ENCODE measurements at regions not wholly inside any gene's neighbourhood (a gene's known extent, or its start where the extent isn't known, plus 50 kb on each side); places are given as distances from the start of the nearest gene placed in this dataset.

GRCh38 chr15:93527374-93528050, 438.5 kb upstream of the RGMA start:
- no peak for DNase-seq (ENCODE audit: low read depth, low spot score)
- no peak overlapping the region for H3K4me3 ChIP-seq (ENCODE audit: low read depth, low read length)
- TF ChIP-seq CTCF (IDR thresholded peaks at IDR 0.05; ENCODE audit: low read depth, low read length): no peak
- in situ Hi-C loops (cut with HindIII; ENCODE audit: low sequenced_read_pairs): no loop called here

GRCh38 chr15:93524432-93524831, 435.4 kb upstream of the RGMA start:
- H3K4me3 ChIP-seq (ENCODE audit: low read depth, low read length): no peak overlapping the region
- DNase-seq (ENCODE audit: low read depth, low spot score): no peak
- in situ Hi-C loops (cut with HindIII; ENCODE audit: low sequenced_read_pairs): no loop called here
- TF ChIP-seq CTCF (IDR thresholded peaks at IDR 0.05; ENCODE audit: low read depth, low read length): no peak

GRCh38 chr15:93523481-93523880, 434.5 kb upstream of the RGMA start:
- no peak overlapping the region for H3K4me3 ChIP-seq (ENCODE audit: low read depth, low read length)
- TF ChIP-seq CTCF (IDR thresholded peaks at IDR 0.05; ENCODE audit: low read depth, low read length): no peak
- in situ Hi-C loops (cut with HindIII; ENCODE audit: low sequenced_read_pairs): no loop called here
- peak; percentile 68 for DNase-seq (ENCODE audit: low read depth, low spot score)

- no peak overlapping the region for H3K4me3 ChIP-seq (ENCODE audit: low read depth, low read length)
- in situ Hi-C loops (cut with HindIII; ENCODE audit: low sequenced_read_pairs): no loop called here
- no peak for TF ChIP-seq CTCF (IDR thresholded peaks at IDR 0.05; ENCODE audit: low read depth, low read length)
- no peak for DNase-seq (ENCODE audit: low read depth, low spot score)
These were observed 431.2 kb upstream of the RGMA start for GRCh38 chr15:93520206-93520605.

GRCh38 chr15:93519599-93519998, 430.6 kb upstream of the RGMA start:
- in situ Hi-C loops (cut with HindIII; ENCODE audit: low sequenced_read_pairs): no loop called here
- no peak for TF ChIP-seq CTCF (IDR thresholded peaks at IDR 0.05; ENCODE audit: low read depth, low read length)
- no peak for DNase-seq (ENCODE audit: low read depth, low spot score)
- H3K4me3 ChIP-seq (ENCODE audit: low read depth, low read length): no peak overlapping the region

- TF ChIP-seq CTCF (IDR thresholded peaks at IDR 0.05; ENCODE audit: low read depth, low read length): no peak
- in situ Hi-C loops (cut with HindIII; ENCODE audit: low sequenced_read_pairs): no loop called here
- H3K4me3 ChIP-seq (ENCODE audit: low read depth, low read length): no peak overlapping the region
- no peak for DNase-seq (ENCODE audit: low read depth, low spot score)
These were observed 428.2 kb upstream of the RGMA start for GRCh38 chr15:93517176-93517575.
